Chondrocyte (in vitro differentiated cells): ENCODE measurements at regions not wholly inside any gene's neighbourhood (a gene's known extent, or its start where the extent isn't known, plus 50 kb on each side); places are given as distances from the start of the nearest gene placed in this dataset.
"Not testable (repeated sequence)": the region's sequence is repeated elsewhere in the genome, so short reads cannot be mapped to it uniquely, and the experiment has no call there.

Experiments
- DNase-seq: peaks from one replicate; pipeline ENCODE4 v3.0.0; 2021; ENCODE audit warnings: mixed read lengths, low spot score
- H3K27ac Mint-ChIP-seq: one replicate; pipeline ENCODE4 v1.8.0; 2021; ENCODE audit warnings: mild to moderate bottlenecking, moderate library complexity, mixed read lengths; ENCODE audit not compliant: unreplicated experiment
- H3K27me3 Mint-ChIP-seq: 2 replicates; pipeline ENCODE4 v1.8.0; 2021; ENCODE audit warnings: low read depth, mixed read lengths
- H3K36me3 Mint-ChIP-seq: 2 replicates; pipeline ENCODE4 v1.8.0; 2021; ENCODE audit warnings: low read depth, mixed read lengths
- H3K4me1 Mint-ChIP-seq: 2 replicates; pipeline ENCODE4 v1.8.0; 2021; ENCODE audit warnings: low read depth, mild to moderate bottlenecking, mixed read lengths
- H3K4me3 Mint-ChIP-seq: one replicate; pipeline ENCODE4 v1.8.0; 2021; ENCODE audit warnings: mild to moderate bottlenecking, moderate library complexity, mixed read lengths; ENCODE audit not compliant: unreplicated experiment
- H3K9me3 Mint-ChIP-seq: 2 replicates; pipeline ENCODE4 v1.8.0; 2021; ENCODE audit warnings: low read depth, mixed read lengths
- CTCF ChIP-seq: fragments of 200-600 bp; sonication (generic); IDR thresholded peaks from 2 replicates; pipeline ENCODE4 v1.5.0; 2021; ENCODE audit warnings: antibody characterized with exemption, mild to moderate bottlenecking, moderate library complexity

- H3K4me3 Mint-ChIP-seq, result no peak overlapping the region
- DNase-seq, result no peak
- no peak for TF ChIP-seq CTCF
- no peaks in the 10 kb centered on the region for H3K36me3 Mint-ChIP-seq
- H3K9me3 Mint-ChIP-seq, result peaks cover 19% of the 10 kb centered on the region
- no peak overlapping the region for H3K27ac Mint-ChIP-seq
- peaks cover 3% of the 10 kb centered on the region for H3K27me3 Mint-ChIP-seq
- no peaks in the 10 kb centered on the region for H3K4me1 Mint-ChIP-seq
Measured at GRCh38 chr5:62812621-62813255, 234.1 kb downstream of the LRRC70 start.

GRCh38 chr5:62804819-62805218, 226.2 kb downstream of the LRRC70 start:
- H3K36me3 Mint-ChIP-seq, H3K4me1 Mint-ChIP-seq, DNase-seq, H3K27ac Mint-ChIP-seq, H3K9me3 Mint-ChIP-seq, H3K27me3 Mint-ChIP-seq, H3K4me3 Mint-ChIP-seq: not testable (repeated sequence)

- no peak for DNase-seq
- Mint-ChIP-seq H3K4me3 (no peak overlapping the region), H3K9me3 (peaks cover 21% of the 10 kb centered on the region), H3K27ac (no peak overlapping the region), H3K4me1 (no peaks in the 10 kb centered on the region), H3K27me3 (no peaks in the 10 kb centered on the region), H3K36me3 (peaks cover 9% of the 10 kb centered on the region)
- TF ChIP-seq CTCF, result no peak
Measured at GRCh38 chr5:62795926-62796325, 217.3 kb downstream of the LRRC70 start.

GRCh38 chr5:62794456-62794855, 215.8 kb downstream of the LRRC70 start:
- Mint-ChIP-seq H3K36me3 (peaks cover 9% of the 10 kb centered on the region), H3K27me3 (no peaks in the 10 kb centered on the region), H3K9me3 (peaks cover 21% of the 10 kb centered on the region), H3K4me1 (no peaks in the 10 kb centered on the region), H3K27ac (no peak overlapping the region), H3K4me3 (no peak overlapping the region)
- TF ChIP-seq CTCF, result no peak
- no peak for DNase-seq

GRCh38 chr5:62791059-62791458, 212.4 kb downstream of the LRRC70 start:
- H3K27me3 Mint-ChIP-seq, result no peaks in the 10 kb centered on the region
- no peaks in the 10 kb centered on the region for H3K4me1 Mint-ChIP-seq
- no peaks in the 10 kb centered on the region for H3K36me3 Mint-ChIP-seq
- peak; percentile 81 for TF ChIP-seq CTCF
- no peaks in the 10 kb centered on the region for H3K9me3 Mint-ChIP-seq
- DNase-seq, result no peak
- no peak overlapping the region for H3K4me3 Mint-ChIP-seq
- H3K27ac Mint-ChIP-seq, result no peak overlapping the region

- no peaks in the 10 kb centered on the region for H3K4me1 Mint-ChIP-seq
- H3K9me3 Mint-ChIP-seq, result no peaks in the 10 kb centered on the region
- no peak overlapping the region for H3K4me3 Mint-ChIP-seq
- H3K27ac Mint-ChIP-seq, result no peak overlapping the region
- no peak for TF ChIP-seq CTCF
- no peaks in the 10 kb centered on the region for H3K27me3 Mint-ChIP-seq
- no peaks in the 10 kb centered on the region for H3K36me3 Mint-ChIP-seq
- no peak for DNase-seq
Measured at GRCh38 chr5:62790348-62790747, 211.7 kb downstream of the LRRC70 start.
